Tibial nerve (tissue), 4 donors: ENCODE measurements at regions not wholly inside any gene's neighbourhood (a gene's known extent, or its start where the extent isn't known, plus 50 kb on each side); places are given as distances from the start of the nearest gene placed in this dataset.
A peak's percentile ranks its signal among the peaks of the same experiment; 100 is the strongest.

Experiments used
- DNase-seq, 2 donors: peaks; one replicate each; pipeline ENCODE4 v3.0.0-alpha.2; 2019; ENCODE audit warnings: low spot score in 2 of 2
- H3K27ac ChIP-seq, 4 donors: fragments of 200-600 bp; sonication (generic) in 3 of 4; one replicate each; pipeline ENCODE4 v1.5.1; 2017 to 2019; ENCODE audit warnings: mild to moderate bottlenecking in 1 of 4
- H3K27me3 ChIP-seq, 2 donors: fragments of 200-600 bp; sonication (generic) in 1 of 2; one replicate each; pipeline versions ENCODE4 v1.5.1 to v1.6.0; 2017 to 2019
- H3K36me3 ChIP-seq, 3 donors: fragments of 200-600 bp; sonication (generic); one replicate each; pipeline ENCODE4 v1.5.1; 2018 to 2019
- H3K4me1 ChIP-seq, 4 donors: fragments of 200-600 bp; sonication (generic) in 3 of 4; one replicate each; pipeline ENCODE4 v1.5.1; 2017 to 2019
- H3K4me3 ChIP-seq, 4 donors: fragments of 200-600 bp; sonication (generic) in 3 of 4; one replicate each; pipeline ENCODE4 v1.5.1; 2017 to 2019; ENCODE audit warnings: mild to moderate bottlenecking in 1 of 4, moderate library complexity in 1 of 4
- H3K9me3 ChIP-seq, 4 donors: fragments of 200-600 bp; sonication (generic) in 3 of 4; one replicate each; pipeline ENCODE4 v1.5.1; 2017 to 2019
- CTCF ChIP-seq, 5 experiments: fragments of 200-600 bp in 3 of 5; fragments of 450-650 bp in 2 of 5; sonication (generic) in 3 of 5; IDR thresholded peaks; one replicate each; pipeline ENCODE4 v1.5.1; 2016 to 2019; ENCODE audit warnings: antibody characterized with exemption in 5 of 5, mild to moderate bottlenecking in 3 of 5, moderate library complexity in 2 of 5
- EP300 ChIP-seq, 2 donors: sonication (generic); formaldehyde crosslinking; IDR thresholded peaks; one replicate each; pipeline ENCODE4 v1.6.1; 2017; ENCODE audit warnings: antibody characterized with exemption in 2 of 2, mild to moderate bottlenecking in 1 of 2
- POLR2A ChIP-seq, 2 donors: fragments of 450-650 bp; IDR thresholded peaks; one replicate each; pipeline ENCODE4 v1.6.1; 2017; ENCODE audit warnings: antibody characterized with exemption in 2 of 2, mild to moderate bottlenecking in 2 of 2, moderate library complexity in 2 of 2
- WGBS, 2 donors: methylation state at CpG; one replicate each; pipeline ENCODE4 v1.1.5; 2018; 5-methylcytosine and 5-hydroxymethylcytosine counted together

- Histone ChIP-seq H3K9me3 (no peaks in the 10 kb centered on the region), H3K4me3 (no peak overlapping the region), H3K4me1 (peaks cover 0 to 16% (median 8%) of the 10 kb centered on the region in 4 donors), H3K27ac (no peak overlapping the region), H3K36me3 (no peaks in the 10 kb centered on the region), H3K27me3 (no peaks in the 10 kb centered on the region)
- TF ChIP-seq POLR2A (IDR thresholded peaks at IDR 0.05) (no peak), CTCF (IDR thresholded peaks at IDR 0.05) (no peak), EP300 (IDR thresholded peaks at IDR 0.05) (no peak)
- WGBS, 2 donors: 10 to 18% methylated on average over 2 of the region's 2 CpGs
- no peak for DNase-seq
Observed at GRCh38 chr3:115217292-115217677, 70.2 kb upstream of the ZBTB20 start.

- Histone ChIP-seq H3K27ac (no peak overlapping the region), H3K36me3 (no peaks in the 10 kb centered on the region), H3K9me3 (no peaks in the 10 kb centered on the region), H3K4me1 (peaks cover 0 to 16% (median 8%) of the 10 kb centered on the region in 4 donors), H3K4me3 (no peak overlapping the region), H3K27me3 (no peaks in the 10 kb centered on the region)
- peak in 1 of 2 donors; percentile 22 for DNase-seq
- TF ChIP-seq CTCF (IDR thresholded peaks at IDR 0.05): peak; percentile 49 to 70 (median 60)
- no peak for TF ChIP-seq POLR2A (IDR thresholded peaks at IDR 0.05)
- TF ChIP-seq EP300 (IDR thresholded peaks at IDR 0.05): no peak
- 19% methylated on average over 7 of the region's 7 CpGs for WGBS, 2 donors
Observed at GRCh38 chr3:115217678-115218451, 70.8 kb upstream of the ZBTB20 start.

DNA sequence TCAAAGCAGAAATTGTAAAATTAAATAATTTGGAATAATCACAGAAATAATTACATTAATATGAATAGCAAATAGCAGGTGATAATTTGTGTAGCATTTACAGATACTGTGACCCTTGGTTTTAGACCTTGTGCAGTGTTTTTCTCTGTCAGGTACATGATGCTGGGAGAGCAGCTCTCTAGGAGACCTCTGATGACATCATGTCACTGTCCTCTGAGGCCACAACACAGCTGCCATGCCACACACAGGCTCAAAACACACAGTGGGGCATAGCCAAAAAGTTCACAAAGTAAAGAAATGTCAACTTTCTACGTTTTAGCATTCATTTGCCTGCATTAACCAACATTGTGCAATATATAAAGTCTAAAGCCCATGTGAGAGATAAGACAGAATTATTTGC is 71.8 kb upstream of the ZBTB20 start:
- 39 to 47% methylated on average over 1 of the region's 1 CpG for WGBS, 2 donors
- no peak for TF ChIP-seq CTCF (IDR thresholded peaks at IDR 0.05)
- TF ChIP-seq EP300 (IDR thresholded peaks at IDR 0.05): no peak
- no peak for TF ChIP-seq POLR2A (IDR thresholded peaks at IDR 0.05)
- peaks cover 0 to 16% (median 8%) of the 10 kb centered on the region in 4 donors for H3K4me1 ChIP-seq
- no peaks in the 10 kb centered on the region for H3K27me3 ChIP-seq
- H3K36me3 ChIP-seq: no peaks in the 10 kb centered on the region
- no peak overlapping the region for H3K27ac ChIP-seq
- no peaks in the 10 kb centered on the region for H3K9me3 ChIP-seq
- no peak overlapping the region for H3K4me3 ChIP-seq
- DNase-seq: no peak

- H3K9me3 ChIP-seq: no peaks in the 10 kb centered on the region
- no peak overlapping the region for H3K4me3 ChIP-seq
- WGBS, 2 donors: 63 to 69% methylated on average over 1 of the region's 1 CpG
- H3K36me3 ChIP-seq: no peaks in the 10 kb centered on the region
- no peak for TF ChIP-seq POLR2A (IDR thresholded peaks at IDR 0.05)
- no peak for TF ChIP-seq EP300 (IDR thresholded peaks at IDR 0.05)
- TF ChIP-seq CTCF (IDR thresholded peaks at IDR 0.05): no peak
- H3K27me3 ChIP-seq: no peaks in the 10 kb centered on the region
- peaks cover 0 to 3% (median 0%) of the 10 kb centered on the region in 4 donors for H3K4me1 ChIP-seq
- DNase-seq: no peak
- H3K27ac ChIP-seq: no peak overlapping the region
Observed at GRCh38 chr3:115224687-115225086, 77.6 kb upstream of the ZBTB20 start.

DNA sequence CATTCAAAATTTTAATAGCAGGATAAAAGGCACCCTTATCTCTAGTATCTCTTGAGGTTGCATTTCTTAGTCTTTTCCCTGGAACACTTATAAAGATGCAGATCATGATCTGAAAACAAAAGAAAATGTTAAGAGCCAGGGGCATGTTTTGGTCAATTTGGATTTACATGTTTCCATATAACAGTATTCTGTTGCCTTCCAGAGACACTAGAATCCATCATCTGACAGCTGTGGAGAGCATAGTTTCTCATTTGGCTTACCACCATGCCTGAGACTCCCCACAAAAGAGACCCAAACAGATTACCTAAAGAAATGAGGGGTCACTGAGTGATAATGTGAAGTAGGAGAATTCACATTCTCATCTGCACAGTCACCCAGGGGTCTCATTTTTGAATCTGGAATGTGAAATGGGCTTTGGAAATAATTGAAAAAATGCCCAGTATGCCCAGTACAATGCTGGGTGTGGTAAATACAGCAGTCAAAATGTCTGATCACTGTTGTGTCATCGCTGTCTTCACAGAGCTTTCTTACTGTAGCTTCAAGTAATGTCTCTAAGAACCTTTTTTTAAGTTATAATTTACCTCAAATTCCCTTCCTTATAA is 79.9 kb upstream of the ZBTB20 start:
- Histone ChIP-seq H3K36me3 (no peaks in the 10 kb centered on the region), H3K9me3 (no peaks in the 10 kb centered on the region), H3K27me3 (no peaks in the 10 kb centered on the region), H3K27ac (no peak overlapping the region), H3K4me3 (no peak overlapping the region), H3K4me1 (peaks cover 0 to 6% (median 0%) of the 10 kb centered on the region in 4 donors)
- WGBS, 2 donors: 91 to 92% methylated on average over 1 of the region's 1 CpG
- TF ChIP-seq POLR2A (IDR thresholded peaks at IDR 0.05) (no peak), EP300 (IDR thresholded peaks at IDR 0.05) (no peak), CTCF (IDR thresholded peaks at IDR 0.05) (no peak)
- DNase-seq: no peak
